Ammon's horn (tissue), 1 donor: ENCODE measurements at regions not wholly inside any gene's neighbourhood (a gene's known extent, or its start where the extent isn't known, plus 50 kb on each side); places are given as distances from the start of the nearest gene placed in this dataset.

Experiments used
- DNase-seq: peaks from one replicate; pipeline ENCODE4 v3.0.0-alpha.2; 2016; ENCODE audit warnings: low spot score

DNA sequence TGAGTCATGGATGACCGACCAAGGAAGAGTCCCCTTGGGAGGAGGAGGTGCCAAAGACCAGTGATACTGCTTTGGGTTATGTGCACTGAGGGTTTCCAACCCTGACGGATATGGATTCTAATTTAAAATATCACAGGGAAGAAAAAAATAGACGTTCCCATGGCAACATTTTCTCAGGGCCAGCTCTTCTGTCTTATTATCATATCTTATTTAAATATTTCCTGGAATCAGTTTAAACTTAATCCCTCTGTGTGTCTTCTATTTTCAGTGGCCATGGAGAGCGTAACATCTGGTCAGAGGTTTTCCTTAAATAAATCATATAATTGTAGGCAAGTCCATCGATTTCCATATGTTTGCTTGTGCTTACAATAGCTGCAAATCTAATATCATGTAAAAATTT, 205.4 kb upstream of the FMN2 start:
- DNase-seq = no peak

GRCh38 chr1:239888639-239889038, 203.0 kb upstream of the FMN2 start:
- no peak for DNase-seq

GRCh38 chr1:239891621-239892358, 199.9 kb upstream of the FMN2 start:
- DNase-seq = no peak

- DNase-seq = no peak
These were observed 199.1 kb upstream of the FMN2 start for GRCh38 chr1:239892602-239893001.

- no peak for DNase-seq
These were observed 198.5 kb upstream of the FMN2 start for GRCh38 chr1:239893127-239893731.

DNA sequence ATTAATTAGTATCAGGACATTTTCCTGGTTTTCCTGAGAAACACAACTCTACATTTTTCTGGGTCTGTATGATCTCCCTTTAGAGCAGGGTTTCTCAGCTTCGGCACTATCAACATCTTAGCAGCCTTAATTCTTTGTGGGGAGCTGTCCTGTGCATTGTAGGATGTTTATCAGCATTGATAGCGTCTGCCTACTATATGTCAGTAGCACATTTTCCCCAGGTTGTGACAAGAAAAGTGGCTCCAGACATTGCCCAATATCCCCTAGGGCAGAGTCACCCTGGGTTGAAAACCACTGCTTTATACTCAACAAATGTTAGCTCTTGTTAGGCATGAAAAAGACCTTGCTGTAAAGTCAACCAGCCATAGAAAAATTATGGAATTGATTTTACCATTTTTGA, 195.1 kb upstream of the FMN2 start:
- DNase-seq = no peak

DNA sequence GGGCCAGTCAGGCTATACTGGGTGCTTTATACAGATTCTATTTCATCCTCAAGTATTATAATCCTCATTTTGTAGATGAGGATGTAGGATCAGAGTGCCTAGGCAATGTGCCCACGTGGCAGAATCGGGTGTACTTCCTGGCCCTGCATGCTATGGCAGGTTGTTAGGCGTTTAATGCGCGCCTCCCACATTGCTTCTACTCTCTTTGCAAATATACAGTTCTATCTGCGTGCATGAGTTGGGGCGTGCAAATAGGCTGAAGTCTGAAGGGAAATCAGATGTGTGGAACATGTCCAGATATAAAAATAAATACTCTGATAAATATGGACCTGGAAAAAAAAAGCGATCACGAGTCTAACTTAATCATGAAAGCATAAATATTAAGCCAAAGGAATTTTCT, 194.7 kb upstream of the FMN2 start:
- DNase-seq = no peak

- no peak for DNase-seq
These were observed 194.2 kb upstream of the FMN2 start for GRCh38 chr1:239897458-239897857.

- peak; percentile 91 for DNase-seq
These were observed 193.5 kb upstream of the FMN2 start for GRCh38 chr1:239898062-239898730.

DNA sequence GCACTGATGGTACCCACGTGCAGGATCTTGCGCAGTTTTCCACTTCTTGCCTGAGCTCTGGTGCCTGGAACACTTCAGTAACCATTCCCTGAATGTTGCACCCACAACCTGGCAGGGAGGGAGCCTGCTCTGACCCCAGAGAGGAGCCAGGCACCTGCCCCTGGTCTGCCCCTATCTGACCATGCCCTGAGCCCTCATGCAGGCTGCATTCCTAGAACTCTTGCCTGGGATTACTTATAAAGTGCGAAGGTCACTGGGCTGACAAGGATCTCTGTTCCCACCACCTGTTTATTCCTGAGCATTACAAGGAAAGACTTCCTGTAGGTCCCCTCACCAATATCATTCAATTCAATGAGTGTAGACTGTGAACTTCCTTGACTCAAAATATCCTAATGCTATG, 191.9 kb upstream of the FMN2 start:
- DNase-seq = no peak

GRCh38 chr1:239906394-239906793, 185.3 kb upstream of the FMN2 start:
- DNase-seq = no peak

DNA sequence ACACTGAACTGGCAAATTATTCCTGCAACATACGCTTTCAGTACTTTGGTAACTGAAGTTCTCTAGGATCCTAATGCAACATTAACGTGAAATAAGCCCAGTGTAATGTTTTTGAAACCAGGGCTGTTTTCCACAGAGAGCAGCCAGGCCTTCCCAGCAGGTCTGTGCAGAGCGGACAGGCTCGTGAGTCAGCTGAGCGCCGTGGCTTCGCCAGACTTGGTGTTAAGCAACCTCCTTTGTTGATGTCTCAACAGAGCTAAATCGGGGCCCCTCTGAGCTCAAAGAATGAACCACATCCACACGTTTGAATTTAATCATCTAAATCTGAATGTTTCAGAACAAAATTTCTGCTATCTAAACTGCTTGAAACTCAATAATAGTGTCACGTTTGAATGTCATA, 181.8 kb upstream of the FMN2 start:
- DNase-seq = peak; percentile 23

DNA sequence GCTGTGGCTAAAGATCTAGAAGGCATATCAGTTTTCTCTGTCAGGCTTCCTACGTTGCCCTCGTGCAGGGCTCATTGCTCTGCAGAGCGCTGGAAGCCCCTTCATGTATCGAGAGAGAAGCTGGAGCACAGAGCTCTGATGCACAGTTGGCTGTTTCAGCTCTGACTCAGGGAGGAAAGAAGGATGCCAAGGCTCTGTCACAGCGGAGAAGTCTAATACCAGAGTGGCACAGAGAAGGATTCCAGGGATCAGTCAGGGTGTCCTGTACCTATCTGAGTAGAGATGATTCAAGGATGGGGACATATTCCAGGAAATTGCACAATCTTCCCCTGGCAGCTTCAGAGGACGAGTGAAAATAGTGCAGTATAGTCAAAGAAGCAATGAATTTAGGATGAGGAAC, 179.2 kb upstream of the FMN2 start:
- DNase-seq = peak; percentile 22

- DNase-seq = no peak
These were observed 178.5 kb upstream of the FMN2 start for GRCh38 chr1:239913141-239913585.

DNA sequence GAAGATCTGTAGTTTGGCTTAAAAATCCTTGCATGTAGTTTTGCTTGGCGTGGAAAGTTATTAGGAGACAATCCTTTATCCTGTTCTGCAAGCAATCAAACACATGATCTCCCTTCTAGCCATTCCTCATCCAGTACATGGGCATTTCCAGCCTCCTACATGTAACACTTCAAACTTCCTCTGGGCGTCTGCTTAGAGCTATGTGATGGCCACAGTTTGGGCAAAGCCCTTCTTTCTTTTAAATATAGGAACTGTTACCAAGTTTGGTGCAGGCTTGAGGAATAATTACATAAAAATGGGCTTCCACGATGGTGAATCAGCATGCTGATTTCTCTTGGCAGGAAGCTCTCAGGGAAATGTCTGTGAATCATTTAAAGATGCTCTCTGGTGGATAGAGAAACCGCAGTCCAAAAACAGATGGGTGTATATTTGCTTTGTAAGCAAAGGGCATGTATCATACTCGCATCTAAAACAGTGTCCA, 176.9 kb upstream of the FMN2 start:
- DNase-seq = peak; percentile 15

- no peak for DNase-seq
These were observed 173.0 kb upstream of the FMN2 start for GRCh38 chr1:239918634-239919033.

DNA sequence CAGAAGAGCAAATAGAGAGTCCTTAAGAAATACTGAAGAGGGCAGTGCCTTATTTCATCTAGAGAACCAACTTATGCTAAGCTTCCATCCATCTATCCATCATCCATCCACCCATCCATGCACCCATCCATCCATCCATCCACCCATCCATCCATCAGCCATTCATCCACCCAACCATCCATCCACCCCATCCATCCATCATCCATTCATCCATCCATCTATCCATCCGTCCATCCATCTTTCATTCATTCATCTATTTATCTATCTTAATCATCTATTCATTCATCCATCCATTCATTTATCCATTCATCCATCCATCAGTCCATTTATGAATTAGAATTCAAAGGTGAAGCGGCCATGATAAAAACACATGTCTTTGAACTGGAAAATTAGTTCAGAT, 171.5 kb upstream of the FMN2 start:
- DNase-seq = no peak

GRCh38 chr1:239922778-239923522, 168.7 kb upstream of the FMN2 start:
- DNase-seq = no peak

GRCh38 chr1:239924741-239925350, 166.8 kb upstream of the FMN2 start:
- DNase-seq = no peak

DNA sequence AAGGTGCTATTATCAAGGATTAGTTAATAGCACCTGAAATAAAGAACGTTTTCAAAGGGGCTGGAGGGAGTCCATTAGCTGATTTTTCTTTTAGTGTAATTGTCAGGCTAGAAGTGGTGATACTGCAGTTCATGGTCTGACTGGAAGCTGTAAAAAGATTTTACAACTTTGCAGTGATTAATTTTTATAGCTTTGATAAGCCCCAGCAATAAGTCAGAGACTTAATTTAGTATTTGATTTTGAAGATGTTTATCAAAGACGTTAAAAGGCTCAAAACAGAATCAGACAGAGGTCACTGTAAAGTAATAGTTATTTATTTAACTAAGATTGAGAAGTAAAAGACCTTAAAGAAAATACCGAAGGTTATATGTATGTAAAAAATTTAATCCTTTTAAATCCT, 165.5 kb upstream of the FMN2 start:
- no peak for DNase-seq

- no peak for DNase-seq
These were observed 162.4 kb upstream of the FMN2 start for GRCh38 chr1:239929317-239929716.

GRCh38 chr1:239930686-239931262, 160.9 kb upstream of the FMN2 start:
- DNase-seq = no peak
